HG03108 (cell line): ENCODE measurements at regions not wholly inside any gene's neighbourhood (a gene's known extent, or its start where the extent isn't known, plus 50 kb on each side); places are given as distances from the start of the nearest gene placed in this dataset.
A peak's percentile ranks its signal among the peaks of the same experiment; 100 is the strongest.

Source experiments
- ATAC-seq: cut with Tn5 transposase; IDR thresholded peaks from one replicate; pipeline ENCODE4 v1.9.1; 2021; ENCODE audit warnings: moderate library complexity; ENCODE audit not compliant: unreplicated experiment

- peak; percentile 4 for ATAC-seq
Measured at GRCh38 chr2:36060133-36060532, 295.4 kb upstream of the CRIM1 start.

GRCh38 chr2:36059691-36060090 lies 295.9 kb upstream of the CRIM1 start:
- peak; percentile 100 for ATAC-seq

- no peak for ATAC-seq
Measured at GRCh38 chr2:36058953-36059352, 296.6 kb upstream of the CRIM1 start.

GRCh38 chr2:36058076-36058475 lies 297.5 kb upstream of the CRIM1 start:
- no peak for ATAC-seq

GRCh38 chr2:36052819-36053218 lies 302.8 kb upstream of the CRIM1 start:
- ATAC-seq = no peak

GRCh38 chr2:36044411-36044810 lies 311.2 kb upstream of the CRIM1 start:
- no peak for ATAC-seq

GRCh38 chr2:36035137-36035536 lies 320.4 kb upstream of the CRIM1 start:
- ATAC-seq = no peak

- no peak for ATAC-seq
Measured at GRCh38 chr2:36032046-36032445, 323.5 kb upstream of the CRIM1 start.

- ATAC-seq = no peak
Measured at GRCh38 chr2:36031471-36031870, 324.1 kb upstream of the CRIM1 start.

- no peak for ATAC-seq
Measured at GRCh38 chr2:36027616-36028015, 328.0 kb upstream of the CRIM1 start.

GRCh38 chr2:36013064-36013463 lies 342.5 kb upstream of the CRIM1 start:
- ATAC-seq = no peak

- no peak for ATAC-seq
Measured at GRCh38 chr2:36006444-36006843, 349.1 kb upstream of the CRIM1 start.

- no peak for ATAC-seq
Measured at GRCh38 chr2:36002941-36003340, 352.6 kb upstream of the CRIM1 start.

- ATAC-seq = no peak
Measured at GRCh38 chr2:35997488-35997887, 358.1 kb upstream of the CRIM1 start.

- ATAC-seq = no peak
Measured at GRCh38 chr2:35989503-35989902, 366.1 kb upstream of the CRIM1 start.

GRCh38 chr2:35989040-35989439 lies 366.5 kb upstream of the CRIM1 start:
- no peak for ATAC-seq

- no peak for ATAC-seq
Measured at GRCh38 chr2:35986871-35987270, 368.7 kb upstream of the CRIM1 start.

GRCh38 chr2:35978218-35978617 lies 377.4 kb upstream of the CRIM1 start:
- ATAC-seq = peak; percentile 97

- ATAC-seq = no peak
Measured at GRCh38 chr2:35976611-35977010, 379.0 kb upstream of the CRIM1 start.

- no peak for ATAC-seq
Measured at GRCh38 chr2:35973737-35974132, 381.8 kb upstream of the CRIM1 start.

GRCh38 chr2:35973132-35973736 lies 382.3 kb upstream of the CRIM1 start:
- peak; percentile 83 for ATAC-seq

GRCh38 chr2:35963824-35964223 lies 391.8 kb upstream of the CRIM1 start:
- no peak for ATAC-seq

GRCh38 chr2:35963357-35963756 lies 392.2 kb upstream of the CRIM1 start:
- ATAC-seq = no peak
